ENCODE measurements at regions not wholly inside any gene's neighbourhood (a gene's known extent, or its start where the extent isn't known, plus 50 kb on each side); places are given as distances from the start of the nearest gene placed in this dataset.

DNA sequence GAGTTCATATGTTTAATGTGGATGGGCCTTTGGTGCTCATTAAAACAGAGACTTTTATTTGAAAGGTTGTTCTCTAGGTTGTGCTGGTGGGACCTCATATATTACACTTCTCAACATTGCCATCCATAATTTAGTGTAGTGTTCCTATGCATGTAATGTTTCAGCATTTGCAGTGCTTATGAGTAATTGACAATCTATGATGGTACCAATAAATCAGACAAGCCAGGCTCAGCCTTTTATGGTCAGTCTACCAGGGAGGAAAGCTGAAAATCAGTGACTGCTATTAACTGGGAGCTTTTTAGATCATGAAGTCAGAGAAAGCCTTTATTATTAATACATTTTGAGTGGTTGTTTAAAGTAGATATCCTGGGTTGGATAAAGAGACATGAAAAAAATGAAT, 120.1 kb upstream of the SLC28A3 start:
- Histone ChIP-seq H3K36me3 (ENCODE audit: control insufficient read depth, insufficient read depth, low read length) (no peaks in the 10 kb centered on the region), H3K4me3 (ENCODE audit: low read depth, low read length) (no peak overlapping the region), H3K27me3 (ENCODE audit: control insufficient read depth, insufficient read depth, low read length) (no peaks in the 10 kb centered on the region)
- DNase-seq (ENCODE audit: low read depth): no peak
- TF ChIP-seq, protein P1, sequence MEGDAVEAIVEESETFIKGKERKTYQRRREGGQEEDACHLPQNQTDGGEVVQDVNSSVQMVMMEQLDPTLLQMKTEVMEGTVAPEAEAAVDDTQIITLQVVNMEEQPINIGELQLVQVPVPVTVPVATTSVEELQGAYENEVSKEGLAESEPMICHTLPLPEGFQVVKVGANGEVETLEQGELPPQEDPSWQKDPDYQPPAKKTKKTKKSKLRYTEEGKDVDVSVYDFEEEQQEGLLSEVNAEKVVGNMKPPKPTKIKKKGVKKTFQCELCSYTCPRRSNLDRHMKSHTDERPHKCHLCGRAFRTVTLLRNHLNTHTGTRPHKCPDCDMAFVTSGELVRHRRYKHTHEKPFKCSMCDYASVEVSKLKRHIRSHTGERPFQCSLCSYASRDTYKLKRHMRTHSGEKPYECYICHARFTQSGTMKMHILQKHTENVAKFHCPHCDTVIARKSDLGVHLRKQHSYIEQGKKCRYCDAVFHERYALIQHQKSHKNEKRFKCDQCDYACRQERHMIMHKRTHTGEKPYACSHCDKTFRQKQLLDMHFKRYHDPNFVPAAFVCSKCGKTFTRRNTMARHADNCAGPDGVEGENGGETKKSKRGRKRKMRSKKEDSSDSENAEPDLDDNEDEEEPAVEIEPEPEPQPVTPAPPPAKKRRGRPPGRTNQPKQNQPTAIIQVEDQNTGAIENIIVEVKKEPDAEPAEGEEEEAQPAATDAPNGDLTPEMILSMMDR (IDR thresholded peaks at IDR 0.05; ENCODE audit: insufficient read depth, low read length, poor library complexity, severe bottlenecking): no peak

DNA sequence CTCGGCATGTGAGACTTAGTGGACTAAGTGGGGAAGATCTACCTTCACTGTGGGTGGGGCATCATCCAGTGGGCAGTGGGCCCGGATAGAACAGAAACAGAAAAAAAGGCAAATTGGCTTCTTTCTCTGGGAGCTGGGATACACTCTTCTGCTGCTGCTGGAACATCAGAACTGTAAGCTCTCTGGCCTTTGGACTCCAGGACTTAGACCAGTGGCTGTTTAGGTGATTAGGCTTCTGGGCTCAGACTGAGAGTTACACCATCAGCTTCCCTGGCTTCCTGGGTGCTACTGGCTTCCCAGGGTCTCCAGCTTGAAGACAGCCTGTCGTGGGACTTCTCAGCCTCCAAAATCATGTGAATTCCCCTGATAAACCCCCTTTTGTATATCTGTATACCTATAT, 122.7 kb upstream of the SLC28A3 start:
- DNase-seq (ENCODE audit: low read depth): no peak
- no peaks in the 10 kb centered on the region for H3K36me3 ChIP-seq (ENCODE audit: control insufficient read depth, insufficient read depth, low read length)
- TF ChIP-seq, protein P1 (IDR thresholded peaks at IDR 0.05; ENCODE audit: insufficient read depth, low read length, poor library complexity, severe bottlenecking): no peak

DNA sequence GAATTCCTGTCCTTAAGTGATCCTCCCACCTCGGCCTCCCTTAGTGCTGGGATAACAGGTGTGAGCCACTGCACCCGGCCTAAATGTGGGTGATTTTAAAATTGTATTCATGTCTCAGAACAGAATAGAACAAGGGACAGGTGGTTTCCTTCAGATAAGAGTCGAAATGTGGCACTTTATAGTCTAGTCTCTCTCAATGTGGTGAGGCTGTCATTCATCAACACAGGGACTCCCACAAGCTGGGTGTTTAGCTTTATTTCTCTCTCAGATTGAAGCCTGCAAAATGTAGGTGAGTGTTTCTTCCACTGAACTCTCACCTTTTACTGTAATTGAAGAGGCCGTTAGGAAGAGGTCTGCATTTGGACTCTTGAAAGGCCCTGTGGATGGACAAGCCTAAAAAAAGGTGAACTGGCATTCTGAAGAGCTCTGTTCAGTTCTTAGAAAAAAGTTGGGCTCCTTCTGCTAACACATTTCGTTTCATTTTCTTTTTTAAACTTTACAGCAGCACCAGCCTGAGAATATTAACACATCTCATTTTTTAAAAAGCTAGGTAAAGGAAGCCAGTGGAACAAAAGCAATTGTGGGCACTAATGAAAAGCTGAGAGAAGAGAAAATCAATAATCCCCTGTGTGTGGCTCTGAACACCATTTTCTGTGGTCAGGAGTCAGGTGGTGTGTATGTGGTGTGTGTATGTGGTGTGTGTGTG, 126.2 kb upstream of the SLC28A3 start:
- TF ChIP-seq, protein P1 (IDR thresholded peaks at IDR 0.05; ENCODE audit: insufficient read depth, low read length, poor library complexity, severe bottlenecking): no peak
- Histone ChIP-seq H3K36me3 (ENCODE audit: control insufficient read depth, insufficient read depth, low read length) (no peaks in the 10 kb centered on the region), H3K27me3 (ENCODE audit: control insufficient read depth, insufficient read depth, low read length) (no peaks in the 10 kb centered on the region), H3K4me3 (ENCODE audit: low read depth, low read length) (no peak overlapping the region)
- DNase-seq (ENCODE audit: low read depth): no peak

More for the DNA sequence above, 122.7 kb upstream of the SLC28A3 start:
- Histone ChIP-seq H3K4me3 (ENCODE audit: low read depth, low read length) (no peak overlapping the region), H3K27me3 (ENCODE audit: control insufficient read depth, insufficient read depth, low read length) (no peaks in the 10 kb centered on the region)

DNA sequence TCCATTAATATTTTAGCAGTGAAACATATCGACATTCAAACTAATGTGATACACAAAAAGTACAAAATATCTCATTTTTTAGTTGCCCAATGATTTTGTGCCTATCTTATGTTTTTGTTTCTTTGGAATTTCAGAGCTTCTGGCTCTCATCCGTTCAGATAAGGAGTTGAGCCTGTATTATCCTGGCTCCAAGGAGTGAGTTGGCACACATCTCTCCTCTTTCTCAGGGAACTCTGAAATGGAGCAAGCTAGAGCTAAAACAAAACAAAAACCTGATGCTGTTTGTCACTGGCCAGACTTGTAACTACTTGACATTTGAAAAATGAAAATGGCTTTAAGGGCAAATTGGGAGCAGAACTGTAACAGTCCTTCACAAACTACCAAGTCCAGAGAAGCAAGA, 131.3 kb upstream of the SLC28A3 start:
- DNase-seq (ENCODE audit: low read depth): no peak
- TF ChIP-seq, protein P1 (IDR thresholded peaks at IDR 0.05; ENCODE audit: insufficient read depth, low read length, poor library complexity, severe bottlenecking): no peak
- Histone ChIP-seq H3K27me3 (ENCODE audit: control insufficient read depth, insufficient read depth, low read length) (no peaks in the 10 kb centered on the region), H3K4me3 (ENCODE audit: low read depth, low read length) (no peak overlapping the region), H3K36me3 (ENCODE audit: control insufficient read depth, insufficient read depth, low read length) (no peaks in the 10 kb centered on the region)

DNA sequence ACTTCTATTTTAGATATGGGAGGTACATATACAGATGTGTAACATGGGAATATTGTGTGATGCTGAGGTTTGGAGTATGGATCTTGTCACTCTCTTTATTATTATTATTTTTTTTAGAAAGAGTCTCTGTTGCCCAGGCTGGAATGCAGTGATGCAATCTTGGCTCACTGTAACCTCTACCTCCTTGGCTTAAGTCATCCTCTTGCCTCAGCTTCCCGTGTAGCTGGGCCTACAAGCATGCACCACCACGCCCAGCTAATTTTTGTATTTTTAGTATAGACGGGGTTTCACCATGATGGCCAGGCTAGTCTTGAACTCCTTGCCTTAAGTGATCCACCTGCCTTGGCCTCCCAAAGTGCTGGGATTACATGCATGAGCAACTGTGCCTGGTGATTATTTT, 138.4 kb upstream of the SLC28A3 start:
- H3K27me3 ChIP-seq (ENCODE audit: control insufficient read depth, insufficient read depth, low read length): no peaks in the 10 kb centered on the region
- no peak for DNase-seq (ENCODE audit: low read depth)
- no peaks in the 10 kb centered on the region for H3K36me3 ChIP-seq (ENCODE audit: control insufficient read depth, insufficient read depth, low read length)
- H3K4me3 ChIP-seq (ENCODE audit: low read depth, low read length): no peak overlapping the region
- TF ChIP-seq, protein P1 (IDR thresholded peaks at IDR 0.05; ENCODE audit: insufficient read depth, low read length, poor library complexity, severe bottlenecking): no peak

DNA sequence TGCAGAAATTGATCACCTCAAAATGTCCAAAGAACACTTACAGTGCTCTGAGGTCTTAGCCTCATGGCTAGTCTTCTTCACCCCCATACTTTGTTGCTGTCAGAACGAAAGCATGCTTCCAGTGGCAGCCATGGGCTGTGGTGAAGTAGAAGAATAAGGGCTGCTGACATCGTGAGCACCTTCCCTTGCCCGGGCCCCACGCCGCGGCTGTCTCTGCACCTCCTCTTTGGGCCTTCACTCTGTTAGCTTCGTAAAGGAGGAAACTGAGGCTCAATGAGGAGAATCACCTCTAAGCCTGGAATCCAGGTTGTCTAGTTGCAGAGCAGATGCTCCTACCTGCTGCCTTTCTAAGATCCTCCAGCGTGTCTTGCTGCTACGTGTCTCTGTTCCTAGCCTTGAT, 139.5 kb upstream of the SLC28A3 start:
- no peak for DNase-seq (ENCODE audit: low read depth)
- Histone ChIP-seq H3K4me3 (ENCODE audit: low read depth, low read length) (no peak overlapping the region), H3K27me3 (ENCODE audit: control insufficient read depth, insufficient read depth, low read length) (no peaks in the 10 kb centered on the region), H3K36me3 (ENCODE audit: control insufficient read depth, insufficient read depth, low read length) (no peaks in the 10 kb centered on the region)
- TF ChIP-seq, protein P1 (IDR thresholded peaks at IDR 0.05; ENCODE audit: insufficient read depth, low read length, poor library complexity, severe bottlenecking): no peak

All from kidney epithelial cell (primary cell).